GM21423 (cell line): ENCODE measurements at regions not wholly inside any gene's neighbourhood (a gene's known extent, or its start where the extent isn't known, plus 50 kb on each side); places are given as distances from the start of the nearest gene placed in this dataset.

Source experiments
- ATAC-seq: cut with Tn5 transposase; IDR thresholded peaks from one replicate; pipeline ENCODE4 v1.9.1; 2021; ENCODE audit warnings: mild to moderate bottlenecking, moderate library complexity; ENCODE audit not compliant: unreplicated experiment

- no peak for ATAC-seq
Observed at GRCh38 chr5:136425921-136426320, 60.6 kb upstream of the TRPC7 start.

GRCh38 chr5:136424835-136425584 lies 59.7 kb upstream of the TRPC7 start:
- no peak for ATAC-seq

- no peak for ATAC-seq
Observed at GRCh38 chr5:136423944-136424606, 58.7 kb upstream of the TRPC7 start.

- ATAC-seq = no peak
Observed at GRCh38 chr5:136420168-136420898, 55.0 kb upstream of the TRPC7 start.

- no peak for ATAC-seq
Observed at GRCh38 chr5:136418301-136418700, 53.0 kb upstream of the TRPC7 start.
